Mesodermal cell (in vitro differentiated cells): ENCODE measurements at regions not wholly inside any gene's neighbourhood (a gene's known extent, or its start where the extent isn't known, plus 50 kb on each side); places are given as distances from the start of the nearest gene placed in this dataset.

Experiments used
- H3K27ac ChIP-seq: 2 replicates; pipeline ENCODE4 v1.7.0; 2013; ENCODE audit warnings: mild to moderate bottlenecking, low read depth, low read length, moderate library complexity; ENCODE audit not compliant: severe bottlenecking
- H3K36me3 ChIP-seq: 2 replicates; pipeline ENCODE4 v1.7.1; 2013; ENCODE audit warnings: mild to moderate bottlenecking, low read length, moderate library complexity; ENCODE audit not compliant: control insufficient read depth, insufficient read depth
- H3K4me1 ChIP-seq: one replicate; pipeline ENCODE4 v1.7.1; 2013; ENCODE audit warnings: mild to moderate bottlenecking, low read length; ENCODE audit not compliant: insufficient read depth, control insufficient read depth, poor library complexity, severe bottlenecking
- H3K4me3 ChIP-seq: 2 replicates; pipeline ENCODE4 v1.7.0; 2013; ENCODE audit warnings: low read length, control low read depth, mild to moderate bottlenecking; ENCODE audit not compliant: insufficient read depth, poor library complexity, severe bottlenecking; ENCODE audit errors: extremely low read depth
- H3K9me3 ChIP-seq: 2 replicates; pipeline ENCODE4 v1.7.1; 2013; ENCODE audit warnings: mild to moderate bottlenecking, low read length, moderate library complexity; ENCODE audit not compliant: control insufficient read depth
- WGBS, 2 experiments: methylation state at CpG; one replicate each; pipeline ENCODE4 v1.1.5; 2013; ENCODE audit warnings: missing lambda C conversion rate in 2 of 2; ENCODE audit not compliant: insufficient coverage in 2 of 2; 5-methylcytosine and 5-hydroxymethylcytosine counted together

DNA sequence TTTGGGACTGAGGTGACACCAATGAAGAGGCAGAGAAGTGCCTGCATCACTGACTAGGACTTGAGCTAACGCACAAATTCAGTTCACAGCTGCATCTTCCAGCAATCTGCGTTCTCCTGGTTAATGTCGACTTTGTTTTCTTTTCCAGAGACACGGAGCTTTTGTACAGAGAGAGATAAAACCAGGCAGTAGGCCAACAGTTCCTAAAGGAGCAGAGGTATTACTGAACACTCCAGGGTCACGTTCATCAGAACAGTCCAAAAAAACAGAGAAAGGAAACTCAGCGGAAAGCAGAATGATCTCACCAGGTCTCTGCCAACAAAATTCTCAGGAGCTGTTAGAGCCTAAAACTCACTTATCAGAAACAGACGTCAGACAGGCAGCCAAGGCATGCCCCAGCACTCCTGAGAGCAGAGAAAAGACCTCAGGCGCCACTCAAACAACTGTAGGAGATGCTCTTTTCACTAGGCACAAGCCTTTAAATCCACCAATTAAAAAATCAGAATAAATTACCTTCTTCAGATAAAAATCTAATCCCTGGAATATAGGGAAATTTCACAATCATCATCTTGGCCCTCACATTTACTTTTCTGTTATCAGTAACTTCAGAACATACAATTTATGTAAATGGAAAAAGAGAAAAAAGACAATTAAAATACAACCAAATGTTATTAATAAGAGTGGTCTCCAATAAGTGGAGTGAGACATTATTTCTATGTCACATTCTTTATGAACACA is 95.9 kb upstream of the SPTBN1 start:
- Histone ChIP-seq H3K4me3 (no peak overlapping the region), H3K4me1 (no peaks in the 10 kb centered on the region), H3K9me3 (no peaks in the 10 kb centered on the region), H3K36me3 (no peaks in the 10 kb centered on the region), H3K27ac (peak overlapping the region; percentile 54)
- 70 to 75% methylated on average over 5 to 6 of the region's 8 CpGs for WGBS, 2 experiments

DNA sequence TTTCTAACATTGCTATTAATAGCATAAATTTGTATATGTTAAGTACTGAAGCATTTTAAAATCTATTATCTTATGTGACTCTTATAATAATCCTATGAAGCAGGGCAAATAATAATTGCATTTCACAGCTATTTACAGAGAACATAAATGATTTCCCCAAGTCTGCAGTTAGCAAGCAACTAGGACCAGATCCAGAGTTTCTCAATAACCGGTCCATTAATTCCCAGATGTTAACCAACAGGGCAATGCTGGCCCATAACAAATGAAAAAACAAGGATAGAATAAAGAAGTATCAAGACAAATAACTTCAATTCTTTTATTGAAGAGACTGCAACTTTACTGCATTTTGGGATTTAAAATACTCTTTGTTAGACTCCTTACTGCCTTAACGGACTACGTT is 91.7 kb upstream of the SPTBN1 start:
- Histone ChIP-seq H3K4me3 (no peak overlapping the region), H3K36me3 (no peaks in the 10 kb centered on the region), H3K27ac (no peak overlapping the region), H3K9me3 (peaks cover 12% of the 10 kb centered on the region), H3K4me1 (no peaks in the 10 kb centered on the region)
- no CpG with 5 or more reads among the region's 3 CpGs for WGBS, 2 experiments

DNA sequence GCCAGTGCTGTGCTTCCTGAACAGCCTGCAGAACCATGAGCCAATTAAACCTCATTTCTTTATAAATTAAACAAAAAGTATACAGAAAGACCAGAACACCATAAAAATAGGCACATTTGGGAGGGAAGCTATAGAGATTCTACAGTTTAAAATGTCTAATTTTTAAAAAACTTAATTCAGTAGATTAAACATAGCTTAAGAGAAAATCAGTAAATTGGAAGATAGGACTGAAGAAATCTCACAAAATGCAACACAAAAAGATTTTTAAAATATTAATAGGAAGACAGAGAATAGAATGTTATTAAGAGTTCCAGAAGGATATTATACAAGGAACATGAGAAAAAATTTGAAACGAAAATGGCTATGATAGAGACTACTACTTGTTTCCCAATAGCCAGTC is 90.5 kb upstream of the SPTBN1 start:
- Histone ChIP-seq H3K27ac (no peak overlapping the region), H3K4me3 (no peak overlapping the region), H3K9me3 (peaks cover 12% of the 10 kb centered on the region), H3K36me3 (no peaks in the 10 kb centered on the region), H3K4me1 (no peaks in the 10 kb centered on the region)
- WGBS, 2 experiments, result no CpG with 5 or more reads among the region's 1 CpG

DNA sequence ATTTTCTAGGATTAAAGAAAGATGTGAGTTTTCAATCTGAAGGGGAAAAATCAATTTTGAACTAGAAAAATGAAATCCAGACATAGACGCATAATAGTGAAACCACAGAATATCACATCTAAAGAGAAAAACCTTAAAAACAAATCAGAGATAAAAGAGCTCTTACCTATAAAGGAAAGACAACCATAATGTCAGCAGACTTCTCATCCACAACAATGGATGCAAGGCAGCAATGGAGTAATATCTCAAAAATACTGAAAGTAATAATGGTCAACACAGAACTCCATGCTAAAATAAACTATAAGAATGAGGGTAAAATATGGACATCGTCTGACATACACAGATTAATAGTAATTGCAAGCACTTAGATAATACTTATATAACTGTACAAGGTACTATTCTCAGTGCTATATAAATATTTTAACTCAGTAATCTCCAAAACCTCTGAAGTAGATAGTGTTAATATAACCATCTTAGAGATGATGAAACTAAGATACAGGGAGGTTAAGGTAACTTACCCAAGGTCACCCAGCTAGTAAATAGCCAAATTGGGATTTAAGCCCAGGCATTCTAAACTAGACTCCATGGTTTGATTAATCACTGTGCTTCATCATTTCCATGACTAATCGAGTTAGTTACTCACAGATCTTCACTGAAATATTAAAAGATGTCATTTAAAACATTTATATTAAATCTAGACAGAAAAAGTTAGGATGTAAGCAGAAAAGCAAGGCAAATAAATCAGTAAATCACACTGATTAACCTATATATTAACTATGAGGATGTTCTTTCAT is 89.4 kb upstream of the SPTBN1 start:
- 100% methylated on average over 1 of the region's 3 CpGs; no CpG with 5 or more reads in 1 of the 2 experiments for WGBS, 2 experiments
- Histone ChIP-seq H3K4me3 (no peak overlapping the region), H3K9me3 (peaks cover 12% of the 10 kb centered on the region), H3K27ac (no peak overlapping the region), H3K36me3 (no peaks in the 10 kb centered on the region), H3K4me1 (no peaks in the 10 kb centered on the region)

DNA sequence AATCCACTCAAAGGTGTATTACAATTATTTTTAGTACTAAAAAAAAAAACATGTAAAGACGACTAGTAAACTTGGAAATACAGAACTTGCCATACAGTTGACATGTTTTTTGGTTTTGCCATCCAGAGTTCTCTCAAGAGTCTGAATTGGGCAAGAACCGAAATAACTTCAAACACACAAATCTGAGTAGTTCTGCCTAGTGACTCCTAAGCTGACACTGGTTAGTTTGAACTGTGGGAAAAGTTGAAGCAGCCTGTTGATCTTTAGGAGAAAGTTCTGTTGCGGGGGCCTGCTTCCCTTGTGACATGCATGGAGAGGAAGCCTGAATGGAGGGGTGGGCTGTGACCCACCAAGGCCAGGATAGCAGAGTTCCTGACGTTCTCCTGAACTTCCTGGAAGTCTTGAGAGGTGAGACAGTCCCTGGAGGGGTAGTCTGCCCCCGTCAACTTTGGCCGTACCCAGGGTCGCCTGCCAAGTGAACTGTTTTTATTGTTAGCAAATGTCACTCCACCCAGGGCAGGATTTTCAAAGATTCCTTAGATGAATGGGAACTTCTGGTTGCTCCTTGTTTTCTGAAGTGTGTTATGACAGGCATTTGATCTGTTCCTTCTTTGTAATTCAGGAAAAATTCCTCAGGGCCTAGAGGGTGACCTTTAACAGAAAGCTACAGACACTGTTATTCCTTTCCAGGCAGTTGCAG is 85.6 kb upstream of the SPTBN1 start:
- H3K36me3 ChIP-seq, result no peaks in the 10 kb centered on the region
- WGBS, 2 experiments, result 73 to 81% methylated on average over 2 to 3 of the region's 7 CpGs
- no peak overlapping the region for H3K4me3 ChIP-seq
- peaks cover 12% of the 10 kb centered on the region for H3K9me3 ChIP-seq
- H3K27ac ChIP-seq, result no peak overlapping the region
- no peaks in the 10 kb centered on the region for H3K4me1 ChIP-seq

DNA sequence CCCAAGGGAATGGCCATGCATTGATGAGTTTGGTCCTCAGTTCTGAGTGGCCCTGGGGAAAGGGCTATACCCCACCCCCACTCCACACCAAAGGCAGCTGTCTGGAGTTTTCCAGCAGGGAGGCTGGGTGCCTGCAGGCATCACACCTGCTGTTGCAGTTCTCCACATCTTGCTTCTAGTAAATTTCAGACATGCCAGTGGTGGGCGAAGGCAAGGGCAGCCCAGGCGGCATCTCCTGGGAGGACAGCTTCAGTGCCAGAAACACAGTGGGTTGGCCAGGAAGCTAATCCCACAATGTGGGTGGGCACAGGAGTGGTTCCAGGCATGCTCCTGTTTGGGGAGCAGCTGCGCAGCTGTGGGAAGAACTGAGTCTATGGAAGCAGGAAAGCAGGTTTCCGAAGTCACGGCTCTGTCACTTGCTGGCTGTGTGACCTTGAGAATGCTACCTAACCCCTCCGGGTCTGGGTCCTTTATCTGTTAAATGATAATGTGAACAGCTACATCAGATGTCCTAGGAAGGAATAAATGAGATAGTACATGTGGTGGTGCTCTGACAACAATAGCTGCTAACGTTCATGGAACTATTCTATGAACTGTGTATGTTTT is 84.6 kb upstream of the SPTBN1 start:
- H3K4me1 ChIP-seq, result no peaks in the 10 kb centered on the region
- WGBS, 2 experiments, result 91 to 98% methylated on average over 5 to 6 of the region's 7 CpGs
- H3K4me3 ChIP-seq, result no peak overlapping the region
- no peak overlapping the region for H3K27ac ChIP-seq
- peaks cover 12% of the 10 kb centered on the region for H3K9me3 ChIP-seq
- H3K36me3 ChIP-seq, result no peaks in the 10 kb centered on the region

DNA sequence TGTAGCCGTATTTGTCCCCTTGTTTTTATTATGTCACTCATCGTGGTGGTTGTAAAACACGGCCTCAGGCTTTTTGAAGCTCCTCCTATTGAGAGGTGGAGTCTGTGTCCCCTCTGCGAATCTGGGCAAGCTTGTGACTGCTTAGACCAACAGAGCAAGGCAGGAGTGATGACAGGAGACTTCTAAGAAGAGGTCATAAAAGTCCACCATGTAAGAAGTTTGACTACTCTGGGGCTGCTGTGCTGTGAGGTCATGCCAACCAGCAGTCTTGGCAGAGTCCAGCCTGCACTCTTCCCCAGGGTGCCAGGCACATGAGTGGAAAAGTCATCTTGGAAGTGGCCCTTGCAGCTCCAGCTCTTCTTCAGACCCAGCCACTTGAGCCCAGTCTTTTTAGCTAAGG is 83.8 kb upstream of the SPTBN1 start:
- no peaks in the 10 kb centered on the region for H3K36me3 ChIP-seq
- WGBS, 2 experiments, result 83 to 100% methylated on average over 3 to 4 of the region's 4 CpGs
- H3K27ac ChIP-seq, result no peak overlapping the region
- H3K4me1 ChIP-seq, result no peaks in the 10 kb centered on the region
- peaks cover 12% of the 10 kb centered on the region for H3K9me3 ChIP-seq
- no peak overlapping the region for H3K4me3 ChIP-seq

DNA sequence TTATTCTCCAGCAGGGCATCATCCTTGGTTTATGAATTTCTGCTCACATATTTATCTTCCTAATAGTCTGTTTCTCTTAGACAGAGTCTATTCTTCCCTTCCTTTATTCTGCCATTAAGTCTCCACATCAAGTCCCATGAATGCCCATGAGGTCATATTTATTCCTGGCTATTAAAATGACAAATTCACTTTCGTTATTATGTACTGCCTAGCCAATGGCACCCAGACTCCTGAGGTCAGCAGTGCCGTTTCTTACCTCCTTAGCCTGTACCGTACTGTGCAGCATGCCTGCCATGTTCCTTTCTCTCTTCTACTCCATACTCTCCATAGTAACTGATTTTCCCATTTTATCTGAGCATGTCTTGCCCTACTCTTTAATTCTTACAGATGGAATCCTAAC is 82.3 kb upstream of the SPTBN1 start:
- Histone ChIP-seq H3K9me3 (peaks cover 2% of the 10 kb centered on the region), H3K27ac (no peak overlapping the region), H3K36me3 (no peaks in the 10 kb centered on the region), H3K4me1 (no peaks in the 10 kb centered on the region), H3K4me3 (no peak overlapping the region)
- WGBS, 2 experiments, result 95 to 96% methylated on average over 3 of the region's 3 CpGs

DNA sequence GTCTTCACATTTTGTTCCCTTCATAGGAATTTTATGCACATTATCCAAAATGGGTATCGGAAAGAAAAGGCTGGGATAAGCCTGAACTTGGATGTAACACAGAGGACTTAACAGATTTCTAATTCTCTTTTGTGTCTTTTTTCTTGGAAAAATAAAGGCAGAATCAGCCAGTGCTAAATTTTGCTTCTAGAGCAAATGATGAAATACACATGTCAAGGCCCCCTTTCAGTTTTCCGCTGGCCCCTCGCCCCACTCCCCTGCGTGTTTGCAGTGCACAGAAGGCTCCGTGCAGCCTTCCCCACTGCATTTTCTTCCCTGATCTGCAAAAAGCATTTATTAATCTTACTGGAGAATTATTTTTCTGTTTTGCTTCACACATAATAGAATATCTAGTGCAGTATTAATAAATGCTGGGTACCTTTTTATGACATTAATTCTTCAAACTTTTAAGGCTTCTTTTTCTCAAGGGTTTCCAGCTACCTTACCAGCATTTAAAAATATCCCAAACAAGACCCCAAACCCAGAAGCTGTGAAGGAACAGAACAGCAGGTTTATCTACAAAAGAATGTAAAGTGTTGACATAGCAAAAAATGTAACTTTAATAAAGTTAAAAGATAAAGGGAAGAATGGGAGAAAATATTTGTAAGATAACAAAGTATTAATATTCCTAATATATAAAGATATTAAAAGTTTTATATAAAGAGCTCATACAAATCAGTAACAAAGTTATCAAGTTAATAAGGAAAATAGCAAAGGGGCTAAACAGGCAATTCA is 81.3 kb upstream of the SPTBN1 start:
- Histone ChIP-seq H3K9me3 (no peaks in the 10 kb centered on the region), H3K36me3 (no peaks in the 10 kb centered on the region), H3K27ac (no peak overlapping the region), H3K4me3 (no peak overlapping the region), H3K4me1 (no peaks in the 10 kb centered on the region)
- WGBS, 2 experiments, result 92 to 93% methylated on average over 3 to 4 of the region's 5 CpGs

DNA sequence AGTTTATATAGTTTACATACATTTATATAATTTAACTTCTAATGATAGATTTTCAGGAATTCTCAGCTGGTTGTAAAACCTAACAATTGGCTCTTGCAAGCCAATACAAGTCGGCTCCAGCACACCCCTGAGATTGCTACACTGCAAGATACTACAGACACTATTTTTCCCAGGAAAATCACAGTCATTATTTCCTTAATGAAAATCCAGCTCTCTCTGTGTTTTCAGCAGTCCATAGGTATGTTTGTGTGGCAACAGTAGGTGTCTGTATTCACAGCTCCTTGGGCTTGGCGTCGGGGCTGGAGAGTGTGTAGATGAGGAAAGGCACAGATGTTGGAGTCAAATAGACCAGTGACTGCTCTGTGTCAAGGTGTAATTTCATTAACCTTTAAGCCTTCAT is 78.7 kb upstream of the SPTBN1 start:
- Histone ChIP-seq H3K4me3 (no peak overlapping the region), H3K27ac (no peak overlapping the region), H3K36me3 (no peaks in the 10 kb centered on the region), H3K9me3 (no peaks in the 10 kb centered on the region), H3K4me1 (no peaks in the 10 kb centered on the region)
- 93 to 100% methylated on average over 1 to 3 of the region's 3 CpGs for WGBS, 2 experiments
